A549 (cell line): ENCODE measurements at regions not wholly inside any gene's neighbourhood (a gene's known extent, or its start where the extent isn't known, plus 50 kb on each side); places are given as distances from the start of the nearest gene placed in this dataset.

ENCODE experiments used
- ATAC-seq, 2 experiments: fragments of 200-7000 bp in 1 of 2; fragments of >200 bp in 1 of 2; cut with Nextera tagmentation in 1 of 2; cut with Tn5 transposase in 1 of 2; 3 replicates each; pipeline versions ENCODE4 v1.8.0 to v1.9.1; 2018 to 2020; ENCODE audit warnings: mild to moderate bottlenecking in 1 of 2, moderate library complexity in 1 of 2
- CTCF ChIA-PET: fragments of 300-600 bp; sonication (Branson Sonifier 250); formaldehyde crosslinking; extraction: SDS; loops from one replicate; lab custom pipeline; 2021; ENCODE audit warnings: antibody characterized with exemption, inconsistent platforms; lab: Yijun Ruan, JAX
- POLR2A ChIA-PET: fragments of 350-600 bp; formaldehyde crosslinking; extraction: SDS; loops from one replicate; lab custom pipeline; 2021; ENCODE audit warnings: antibody characterized with exemption, inconsistent platforms; lab: Yijun Ruan, JAX
- DNase-seq, 2 experiments: peaks; one replicate each; pipeline versions ENCODE4 v3.0.0 to v3.0.0-alpha.2; 2011 to 2016; ENCODE audit warnings: low read depth in 1 of 2, low spot score in 1 of 2
- FAIRE-seq: peaks from 2 replicates; lab custom pipeline; 2011; peaks lifted over from hg19 to GRCh38; lab: Jason Lieb, UNC
- H3K27ac ChIP-seq, 2 experiments: fragments of >200 bp; sonication (Bioruptor Twin); formaldehyde crosslinking; 3 replicates each; pipeline ENCODE4 v1.5.1; 2016 to 2017
- H3K4me1 ChIP-seq: fragments of >200 bp; sonication (Bioruptor Twin); formaldehyde crosslinking; 3 replicates; pipeline ENCODE4 v1.6.1; 2016
- H3K4me2 ChIP-seq: fragments of >200 bp; sonication (Bioruptor Twin); formaldehyde crosslinking; 3 replicates; pipeline ENCODE4 v1.6.1; 2016
- H3K4me3 ChIP-seq: fragments of >200 bp; sonication (Bioruptor Twin); formaldehyde crosslinking; 3 replicates; pipeline ENCODE4 v1.5.1; 2016
- H3K9me3 ChIP-seq: fragments of >200 bp; sonication (Bioruptor Twin); formaldehyde crosslinking; 3 replicates; pipeline ENCODE4 v1.6.1; 2016
- BHLHE40 ChIP-seq: IDR thresholded peaks from 2 replicates; pipeline ENCODE4 v1.6.1; 2012; ENCODE audit warnings: low read depth, low read length, inconsistent platforms
- CBX2 ChIP-seq: fragments of 200-600 bp; sonication (generic); IDR thresholded peaks from 2 replicates; pipeline ENCODE4 v1.6.1; 2016; ENCODE audit warnings: low read depth, mild to moderate bottlenecking, borderline replicate concordance
- CBX8 ChIP-seq: fragments of 200-600 bp; sonication (generic); IDR thresholded peaks from 2 replicates; pipeline ENCODE4 v1.6.1; 2016
- CHD2 ChIP-seq: fragments of 150-350 bp; IDR thresholded peaks from 2 replicates; pipeline ENCODE4 v1.6.1; 2014; ENCODE audit warnings: low read length; ENCODE audit not compliant: partially characterized antibody
- CTCF ChIP-seq: fragments of >200 bp; sonication (Bioruptor Twin); formaldehyde crosslinking; IDR thresholded peaks from 3 replicates; pipeline ENCODE4 v1.5.1; 2016
- EHF ChIP-seq: fragments of 250-450 bp; sonication (Bioruptor Pico); IDR thresholded peaks from 2 replicates; pipeline ENCODE4 v1.5.0; 2020; ENCODE audit warnings: mild to moderate bottlenecking
- EHMT2 ChIP-seq: fragments of 200-600 bp; sonication (generic); IDR thresholded peaks from 2 replicates; pipeline ENCODE4 v1.6.1; 2016; ENCODE audit warnings: antibody characterized with exemption, low read depth, mild to moderate bottlenecking, moderate library complexity
- FOSL2 ChIP-seq, 2 experiments: fragments of 450-650 bp in 1 of 2; fragments of >200 bp in 1 of 2; sonication (Bioruptor Twin) in 1 of 2; formaldehyde crosslinking; IDR thresholded peaks; 2 replicates each; pipeline versions ENCODE4 v1.5.0 to v1.6.1; 2016 to 2020; ENCODE audit warnings: mild to moderate bottlenecking in 1 of 2, moderate library complexity in 1 of 2
- HDAC2 ChIP-seq: fragments of 200-600 bp; sonication (generic); IDR thresholded peaks from 2 replicates; pipeline ENCODE4 v1.6.1; 2016
- HMGXB4 ChIP-seq: fragments of 250-450 bp; sonication (Bioruptor Pico); IDR thresholded peaks from 2 replicates; pipeline ENCODE4 v1.5.0; 2021; ENCODE audit warnings: mild to moderate bottlenecking, moderate library complexity, borderline replicate concordance
- HOXA7 ChIP-seq: fragments of 250-450 bp; sonication (Bioruptor Pico); IDR thresholded peaks from 2 replicates; pipeline ENCODE4 v1.5.0; 2020; ENCODE audit warnings: mild to moderate bottlenecking, moderate library complexity
- JUNB ChIP-seq: fragments of >200 bp; sonication (Bioruptor Twin); formaldehyde crosslinking; IDR thresholded peaks from 2 replicates; pipeline ENCODE4 v1.6.1; 2016
- KDM1A ChIP-seq: fragments of 200-600 bp; sonication (generic); IDR thresholded peaks from 2 replicates; pipeline ENCODE4 v1.6.1; 2016; ENCODE audit warnings: low read depth, mild to moderate bottlenecking
- MAFK ChIP-seq: fragments of 450-650 bp; IDR thresholded peaks from 2 replicates; pipeline ENCODE4 v1.6.1; 2014; ENCODE audit not compliant: partially characterized antibody
- MAX ChIP-seq: IDR thresholded peaks from 2 replicates; pipeline ENCODE4 v1.6.1; 2012
- MYC ChIP-seq: IDR thresholded peaks from 2 replicates; pipeline ENCODE4 v1.6.1; 2012; ENCODE audit warnings: mild to moderate bottlenecking, inconsistent platforms, low read length, improper control_type of control experiment, borderline replicate concordance
- NFE2L2 ChIP-seq: fragments of 150-350 bp; conservative IDR thresholded peaks from 2 replicates; pipeline ENCODE4 v1.6.1; 2014; ENCODE audit warnings: low read length
- NR3C1 ChIP-seq: fragments of >200 bp; sonication (Bioruptor Twin); formaldehyde crosslinking; IDR thresholded peaks from 3 replicates; pipeline ENCODE4 v1.6.1; 2017
- POLR2AphosphoS2 ChIP-seq: conservative IDR thresholded peaks from 2 replicates; pipeline ENCODE4 v1.6.1; 2012; ENCODE audit warnings: low read length, improper control_type of control experiment, inconsistent platforms
- RAD21 ChIP-seq, 2 experiments: fragments of >200 bp in 1 of 2; sonication (Bioruptor Twin) in 1 of 2; formaldehyde crosslinking in 1 of 2; IDR thresholded peaks in 1 of 2; conservative IDR thresholded peaks in 1 of 2; 2 replicates in 1 of 2; 3 replicates in 1 of 2; pipeline ENCODE4 v1.6.1; 2012 to 2018; ENCODE audit warnings: inconsistent platforms in 1 of 2
- RCOR1 ChIP-seq: fragments of 150-350 bp; IDR thresholded peaks from 2 replicates; pipeline ENCODE4 v1.6.1; 2014; ENCODE audit warnings: antibody characterized with exemption, low read length, low read depth
- RNF2 ChIP-seq: fragments of 200-600 bp; sonication (generic); IDR thresholded peaks from 2 replicates; pipeline ENCODE4 v1.6.1; 2016; ENCODE audit warnings: low read depth, mild to moderate bottlenecking, antibody characterized with exemption, moderate library complexity, borderline replicate concordance
- SMC3 ChIP-seq: fragments of >200 bp; sonication (Bioruptor Twin); formaldehyde crosslinking; IDR thresholded peaks from 3 replicates; pipeline ENCODE4 v1.6.1; 2018; ENCODE audit warnings: inconsistent platforms
- SREBF2 ChIP-seq: fragments of 450-650 bp; IDR thresholded peaks from 2 replicates; pipeline ENCODE4 v1.6.1; 2014; ENCODE audit warnings: mild to moderate bottlenecking, moderate library complexity
- TFCP2L1 ChIP-seq: fragments of 250-450 bp; sonication (Bioruptor Pico); IDR thresholded peaks from 2 replicates; pipeline ENCODE4 v1.5.0; 2021; ENCODE audit warnings: mild to moderate bottlenecking
- ZNF302 ChIP-seq: fragments of 250-450 bp; sonication (Bioruptor Pico); IDR thresholded peaks from 2 replicates; pipeline ENCODE4 v1.9.0; 2021; ENCODE audit warnings: inconsistent platforms, mild to moderate bottlenecking, moderate library complexity
- ZSCAN20 ChIP-seq: fragments of 250-450 bp; sonication (Bioruptor Pico); IDR thresholded peaks from 2 replicates; pipeline ENCODE4 v1.8.0; 2022; ENCODE audit warnings: mild to moderate bottlenecking, moderate library complexity
- WGBS: methylation state at CpG from one replicate; pipeline ENCODE4 v1.1.6; 2017; ENCODE audit errors: missing lambda C conversion rate; 5-methylcytosine and 5-hydroxymethylcytosine counted together

GRCh38 chr1:198809247-198809646 is 170.4 kb downstream of the PTPRC start:
- H3K27ac ChIP-seq, result no peak overlapping the region
- POLR2A ChIA-PET, result no interaction called here
- FAIRE-seq (no peak), ATAC-seq (no peak), DNase-seq (no peak)
- TF ChIP-seq KDM1A (no peak), SREBF2 (no peak), ZNF302 (CRISPR knock-in tag) (no peak), CHD2 (no peak), HOXA7 (CRISPR knock-in tag) (no peak), NFE2L2 (no peak), MYC (no peak), RCOR1 (no peak), TFCP2L1 (CRISPR knock-in tag) (no peak), FOSL2 (IDR thresholded peaks at IDR 0.05) (no peak), FOSL2 (CRISPR knock-in tag; IDR thresholded peaks at IDR 0.05) (no peak), BHLHE40 (no peak), HDAC2 (no peak), RAD21 (conservative IDR thresholded peaks at IDR 0.05 in 1 of 2, IDR thresholded peaks at IDR 0.05 in 1 of 2) (no peak), MAFK (no peak), SMC3 (no peak), MAX (no peak), EHF (CRISPR knock-in tag) (no peak), CBX8 (no peak), CBX2 (no peak)
- no peaks in the 10 kb centered on the region for H3K9me3 ChIP-seq
- H3K4me2 ChIP-seq, result no peak overlapping the region
- WGBS, result 21% methylated on average over 1 of the region's 1 CpG
- no peak overlapping the region for H3K4me3 ChIP-seq
- no peaks in the 10 kb centered on the region for H3K4me1 ChIP-seq
- CTCF ChIA-PET, result no interaction called here

- no peak for FAIRE-seq
- no peak overlapping the region for H3K4me3 ChIP-seq
- DNase-seq, result no peak
- POLR2A ChIA-PET, result no interaction called here
- 50% methylated on average over 3 of the region's 3 CpGs for WGBS
- H3K4me1 ChIP-seq, result no peaks in the 10 kb centered on the region
- H3K27ac ChIP-seq, result no peak overlapping the region
- no peak overlapping the region for H3K4me2 ChIP-seq
- CTCF ChIA-PET, result no interaction called here
- H3K9me3 ChIP-seq, result no peaks in the 10 kb centered on the region
- no peak for ATAC-seq
- TF ChIP-seq EHMT2 (no peak), NR3C1 (no peak), JUNB (no peak), HMGXB4 (no peak), POLR2AphosphoS2 (no peak), SMC3 (no peak), RNF2 (no peak), ZSCAN20 (CRISPR knock-in tag) (no peak), CTCF (no peak)
Measured at GRCh38 chr1:198811449-198811848, 172.6 kb downstream of the PTPRC start.
